ENCODE measurements at regions not wholly inside any gene's neighbourhood (a gene's known extent, or its start where the extent isn't known, plus 50 kb on each side); places are given as distances from the start of the nearest gene placed in this dataset.

DNA sequence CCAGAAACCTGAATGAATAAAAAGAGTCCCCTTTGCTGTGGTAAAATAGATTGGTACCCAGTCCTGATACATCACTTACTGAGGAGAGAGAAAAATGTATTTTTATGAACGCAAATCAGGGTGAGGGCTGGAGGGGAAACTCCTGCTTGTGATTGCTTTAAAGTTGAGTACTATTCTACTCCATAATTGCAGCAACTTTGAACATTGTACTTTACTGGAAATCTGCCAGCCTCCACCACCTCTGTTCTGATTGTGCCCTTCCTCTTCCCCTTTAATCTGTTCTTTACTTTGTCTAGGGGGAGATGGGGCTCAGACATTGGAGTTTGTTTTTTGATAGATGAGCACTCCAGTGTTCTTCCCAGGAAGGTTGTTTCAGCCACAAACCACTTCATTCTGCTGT is 81.9 kb downstream of the C3orf38 start:
- TF ChIP-seq SPI1 (IDR thresholded peaks at IDR 0.05; ENCODE audit: low read depth, low read length) (no peak), POLR2AphosphoS5 (IDR thresholded peaks at IDR 0.05; ENCODE audit: low read depth, low read length) (no peak), POLR2A (IDR thresholded peaks at IDR 0.05; ENCODE audit: low read depth, low read length) (no peak)

All from GM12891 (cell line).